OCI-LY7 (cell line): ENCODE measurements at regions not wholly inside any gene's neighbourhood (a gene's known extent, or its start where the extent isn't known, plus 50 kb on each side); places are given as distances from the start of the nearest gene placed in this dataset.

Experiments
- BruUV-seq: library from RNA; stranded (reverse); fragments of 400-500 nt; replicated peaks from 2 replicates; lab custom pipeline; 2021; lab: Mats Ljungman, UMichigan
- CTCF ChIA-PET: fragments of 300-600 bp; sonication (Branson Sonifier 250); formaldehyde crosslinking; loops from one replicate; lab custom pipeline; 2022; ENCODE audit warnings: antibody characterized with exemption; ENCODE audit not compliant: unreplicated experiment; lab: Charles Lee
- POLR2A ChIA-PET: fragments of 300-600 bp; sonication (Branson Sonifier 250); formaldehyde crosslinking; loops from one replicate; lab custom pipeline; 2022; ENCODE audit warnings: antibody characterized with exemption; lab: Charles Lee
- DNase-seq: peaks from one replicate; pipeline ENCODE4 v3.0.0-alpha.2; 2015; ENCODE audit warnings: low spot score
- H2AFZ ChIP-seq: fragments of 200-600 bp; sonication (generic), shearing (Covaris generic); 2 replicates; pipeline ENCODE4 v1.6.1; 2014; ENCODE audit warnings: mild to moderate bottlenecking, antibody characterized with exemption, low read length, moderate library complexity
- H3K27ac ChIP-seq: fragments of 200-600 bp; sonication (generic); 2 replicates; pipeline ENCODE4 v1.5.1; 2014; ENCODE audit warnings: mixed run types, low read depth, mild to moderate bottlenecking, moderate library complexity, low read length, inconsistent platforms; ENCODE audit not compliant: poor library complexity, severe bottlenecking
- H3K36me3 ChIP-seq: fragments of 200-600 bp; sonication (generic); 2 replicates; pipeline ENCODE4 v1.6.1; 2014; ENCODE audit warnings: mild to moderate bottlenecking, antibody characterized with exemption, low read length, moderate library complexity, mixed read lengths; ENCODE audit not compliant: insufficient read depth
- H3K4me1 ChIP-seq: fragments of 200-600 bp; sonication (generic); 2 replicates; pipeline ENCODE4 v1.5.1; 2014; ENCODE audit warnings: mild to moderate bottlenecking, low read length; ENCODE audit not compliant: insufficient read depth, poor library complexity, severe bottlenecking
- H3K4me2 ChIP-seq: fragments of 200-600 bp; sonication (generic); 2 replicates; pipeline ENCODE4 v1.6.1; 2014; ENCODE audit warnings: mild to moderate bottlenecking, low read length
- H3K4me3 ChIP-seq: fragments of 200-600 bp; sonication (generic); 2 replicates; pipeline ENCODE4 v1.5.1; 2014; ENCODE audit warnings: mild to moderate bottlenecking, low read depth, low read length; ENCODE audit not compliant: poor library complexity, severe bottlenecking
- H3K79me2 ChIP-seq: fragments of 200-600 bp; sonication (generic); 2 replicates; pipeline ENCODE4 v1.6.1; 2016; ENCODE audit warnings: low read depth, mild to moderate bottlenecking, low read length, moderate library complexity, mixed read lengths; ENCODE audit not compliant: insufficient read depth
- H3K9me2 ChIP-seq: fragments of 200-600 bp; sonication (generic); 2 replicates; pipeline ENCODE4 v1.6.1; 2016; ENCODE audit warnings: mild to moderate bottlenecking, low read length, mixed read lengths; ENCODE audit not compliant: insufficient read depth
- H3K9me3 ChIP-seq: fragments of 200-600 bp; sonication (generic); 2 replicates; pipeline ENCODE4 v1.6.1; 2014; ENCODE audit warnings: mild to moderate bottlenecking, mixed run types, low read length, mixed read lengths
- H4K20me1 ChIP-seq: fragments of 200-600 bp; sonication (generic); 2 replicates; pipeline ENCODE4 v1.6.1; 2014; ENCODE audit warnings: mild to moderate bottlenecking, antibody characterized with exemption, low read length, moderate library complexity, mixed read lengths; ENCODE audit not compliant: insufficient read depth
- EZH2phosphoT487 ChIP-seq: fragments of 200-600 bp; sonication (generic); IDR thresholded peaks from 2 replicates; pipeline ENCODE4 v1.6.1; 2018; ENCODE audit warnings: low read depth, borderline replicate concordance, mild to moderate bottlenecking, mixed run types, antibody characterized with exemption, low read length, moderate library complexity, mixed read lengths
- intact Hi-C: fragments of 100-400 bp; cut with micrococcal nuclease; formaldehyde crosslinking; loops from one replicate; pipeline ENCODE4 v1.10.0; 2022; ENCODE audit not compliant: unreplicated experiment
- TF ChIP-seq, protein P1 (sequence below): fragments of 200-600 bp; sonication (generic); conservative IDR thresholded peaks from 2 replicates; pipeline ENCODE4 v1.5.1; 2014; ENCODE audit warnings: mild to moderate bottlenecking, antibody characterized with exemption, low read length, moderate library complexity, mixed read lengths

DNA sequence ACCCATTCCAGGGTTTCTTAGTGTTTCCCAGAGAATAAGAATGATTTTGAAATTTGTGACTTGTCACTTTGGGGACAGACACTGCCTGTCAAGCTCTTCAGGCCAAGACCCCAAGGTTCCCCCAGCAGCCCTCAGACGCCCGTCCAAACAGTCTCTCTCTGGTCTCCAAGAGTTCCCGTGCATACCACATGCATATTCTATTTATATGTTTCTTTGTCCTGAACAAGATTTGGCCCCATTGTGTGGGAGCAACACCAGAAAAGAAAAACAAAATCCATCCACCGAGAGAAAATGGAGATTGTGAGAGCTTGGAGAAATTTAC lies 52.2 kb upstream of the CTAGE1 start:
- H3K9me2 ChIP-seq, result no peaks in the 10 kb centered on the region
- intact Hi-C loops, result no loop called here
- ChIA-PET POLR2A (no interaction called here), CTCF (no interaction called here)
- BruUV-seq, result no TSS peak
- H3K4me2 ChIP-seq, result no peak overlapping the region
- TF ChIP-seq, protein P1, sequence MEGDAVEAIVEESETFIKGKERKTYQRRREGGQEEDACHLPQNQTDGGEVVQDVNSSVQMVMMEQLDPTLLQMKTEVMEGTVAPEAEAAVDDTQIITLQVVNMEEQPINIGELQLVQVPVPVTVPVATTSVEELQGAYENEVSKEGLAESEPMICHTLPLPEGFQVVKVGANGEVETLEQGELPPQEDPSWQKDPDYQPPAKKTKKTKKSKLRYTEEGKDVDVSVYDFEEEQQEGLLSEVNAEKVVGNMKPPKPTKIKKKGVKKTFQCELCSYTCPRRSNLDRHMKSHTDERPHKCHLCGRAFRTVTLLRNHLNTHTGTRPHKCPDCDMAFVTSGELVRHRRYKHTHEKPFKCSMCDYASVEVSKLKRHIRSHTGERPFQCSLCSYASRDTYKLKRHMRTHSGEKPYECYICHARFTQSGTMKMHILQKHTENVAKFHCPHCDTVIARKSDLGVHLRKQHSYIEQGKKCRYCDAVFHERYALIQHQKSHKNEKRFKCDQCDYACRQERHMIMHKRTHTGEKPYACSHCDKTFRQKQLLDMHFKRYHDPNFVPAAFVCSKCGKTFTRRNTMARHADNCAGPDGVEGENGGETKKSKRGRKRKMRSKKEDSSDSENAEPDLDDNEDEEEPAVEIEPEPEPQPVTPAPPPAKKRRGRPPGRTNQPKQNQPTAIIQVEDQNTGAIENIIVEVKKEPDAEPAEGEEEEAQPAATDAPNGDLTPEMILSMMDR, result no peak
- TF ChIP-seq EZH2phosphoT487, result no peak
- DNase-seq, result no peak
- H3K4me3 ChIP-seq, result no peak overlapping the region
- H3K36me3 ChIP-seq, result no peaks in the 10 kb centered on the region
- no peaks in the 10 kb centered on the region for H3K4me1 ChIP-seq
- no peaks in the 10 kb centered on the region for H3K9me3 ChIP-seq
- no peaks in the 10 kb centered on the region for H3K79me2 ChIP-seq
- H3K27ac ChIP-seq, result no peak overlapping the region
- H2AFZ ChIP-seq, result no peak overlapping the region
- H4K20me1 ChIP-seq, result no peaks in the 10 kb centered on the region

DNA sequence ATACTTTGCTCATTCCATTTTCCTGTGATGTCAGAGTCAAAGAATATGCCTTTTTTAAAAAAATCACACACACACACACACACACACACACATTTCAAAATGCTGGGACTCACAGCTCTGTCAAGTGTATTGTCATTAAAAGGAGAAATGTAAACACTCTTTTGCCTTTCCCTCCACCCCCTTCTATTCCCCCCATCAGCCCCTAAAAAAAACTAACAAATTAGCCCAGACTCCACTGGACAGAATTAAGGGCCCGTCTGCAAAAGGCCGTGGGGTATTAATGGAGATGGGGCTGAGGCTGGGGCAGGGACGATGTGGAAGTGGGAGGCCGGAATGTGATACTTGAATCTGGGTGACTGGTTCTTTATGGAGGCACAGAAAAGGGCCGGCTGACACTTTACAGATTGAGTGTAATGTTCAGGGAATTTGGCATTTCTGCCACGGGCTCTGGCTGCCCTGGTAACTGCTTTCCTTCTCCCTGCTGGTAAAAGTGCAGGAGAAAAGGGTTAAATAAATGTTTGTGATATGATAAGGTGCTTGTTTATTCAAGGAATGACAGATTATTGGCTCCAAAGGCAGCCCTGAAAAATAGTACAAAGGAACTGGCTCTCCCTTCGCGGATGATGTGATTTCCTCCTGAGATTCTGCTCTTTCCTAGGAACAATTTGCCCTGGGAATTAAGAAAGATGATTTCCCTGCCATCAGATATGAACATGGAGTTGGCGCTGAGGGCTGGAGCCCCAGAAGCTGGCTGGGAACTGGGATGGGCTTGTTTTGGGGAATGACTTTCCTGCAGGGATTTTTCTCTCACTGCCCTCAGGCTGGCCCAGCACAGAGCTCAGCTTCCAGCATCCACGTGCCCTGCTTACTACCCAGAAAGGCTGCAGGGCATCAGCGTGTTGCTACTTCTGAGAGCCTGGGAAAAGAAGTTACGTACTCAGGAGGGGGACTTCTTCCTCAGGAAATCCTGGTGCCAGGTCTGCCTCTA lies 52.8 kb upstream of the CTAGE1 start:
- H3K4me1 ChIP-seq, result no peaks in the 10 kb centered on the region
- H3K4me2 ChIP-seq, result no peak overlapping the region
- no peak overlapping the region for H3K27ac ChIP-seq
- H3K9me3 ChIP-seq, result no peaks in the 10 kb centered on the region
- intact Hi-C loops, result no loop called here
- no peaks in the 10 kb centered on the region for H4K20me1 ChIP-seq
- H2AFZ ChIP-seq, result no peak overlapping the region
- CTCF ChIA-PET, result no interaction called here
- no peak for TF ChIP-seq EZH2phosphoT487
- TF ChIP-seq, protein P1, result no peak
- DNase-seq, result no peak
- BruUV-seq, result no TSS peak
- H3K36me3 ChIP-seq, result no peaks in the 10 kb centered on the region
- no peak overlapping the region for H3K4me3 ChIP-seq
- H3K9me2 ChIP-seq, result no peaks in the 10 kb centered on the region
- H3K79me2 ChIP-seq, result no peaks in the 10 kb centered on the region
- POLR2A ChIA-PET, result no interaction called here

DNA sequence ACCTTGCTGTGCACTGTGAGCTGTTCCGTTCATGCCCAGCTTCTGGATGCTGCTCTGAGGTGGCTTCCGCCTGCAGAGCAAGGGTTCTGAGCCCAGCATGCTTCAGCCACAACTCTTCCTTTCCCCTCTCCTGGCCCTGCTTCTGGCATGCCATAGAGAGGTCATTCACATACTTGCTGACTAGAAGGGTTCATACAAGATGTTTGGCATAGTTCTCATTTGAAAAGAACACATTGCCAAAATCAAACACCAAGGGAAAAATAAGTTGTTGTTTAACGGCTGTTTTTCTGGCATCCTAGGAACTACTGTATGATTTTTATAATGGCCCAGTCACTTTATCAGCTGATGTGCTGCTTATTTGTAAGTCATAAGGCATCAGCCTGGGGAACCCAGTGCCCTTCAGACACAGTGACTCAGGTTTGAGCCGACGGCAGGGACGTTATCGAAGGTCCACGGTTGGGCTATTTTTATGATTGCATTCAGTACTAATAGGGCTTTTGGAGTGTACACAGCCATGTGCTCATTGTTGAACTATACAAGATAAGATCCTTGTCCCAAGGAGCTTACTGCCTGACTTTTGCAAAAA lies 53.9 kb upstream of the CTAGE1 start:
- Histone ChIP-seq H4K20me1 (no peaks in the 10 kb centered on the region), H3K79me2 (no peaks in the 10 kb centered on the region), H3K4me1 (no peaks in the 10 kb centered on the region), H3K4me2 (no peak overlapping the region), H3K36me3 (no peaks in the 10 kb centered on the region), H3K27ac (no peak overlapping the region), H2AFZ (no peak overlapping the region), H3K9me2 (no peaks in the 10 kb centered on the region), H3K4me3 (no peak overlapping the region), H3K9me3 (no peaks in the 10 kb centered on the region)
- ChIA-PET CTCF (no interaction called here), POLR2A (interaction anchor here (0.8 kb wide), 1 partner anchor 12 kb away, joined by 3 read pairs; no protein-coding TSS in a partner anchor)
- no peak for DNase-seq
- intact Hi-C loops, result no loop called here
- TF ChIP-seq, protein P1, result no peak
- no peak for TF ChIP-seq EZH2phosphoT487
- BruUV-seq, result no TSS peak
